Ishikawa (cell line): ENCODE measurements at regions not wholly inside any gene's neighbourhood (a gene's known extent, or its start where the extent isn't known, plus 50 kb on each side); places are given as distances from the start of the nearest gene placed in this dataset.

Experiments used
- CEBPB ChIP-seq: IDR thresholded peaks from 2 replicates; pipeline ENCODE4 v1.6.1; 2012
- EGR1 ChIP-seq: IDR thresholded peaks from 2 replicates; pipeline ENCODE4 v1.6.1; 2012
- EP300 ChIP-seq: IDR thresholded peaks from 2 replicates; pipeline ENCODE4 v1.6.1; 2012; ENCODE audit warnings: borderline replicate concordance
- MAX ChIP-seq: IDR thresholded peaks from 2 replicates; pipeline ENCODE4 v1.6.1; 2012
- RAD21 ChIP-seq: IDR thresholded peaks from 2 replicates; pipeline ENCODE4 v1.6.1; 2012; ENCODE audit warnings: low read depth
- REST ChIP-seq: IDR thresholded peaks from 2 replicates; pipeline ENCODE4 v1.6.1; 2012; ENCODE audit warnings: low read depth, mild to moderate bottlenecking
- TAF1 ChIP-seq: IDR thresholded peaks from 2 replicates; pipeline ENCODE4 v1.6.1; 2012; ENCODE audit warnings: low read depth, mild to moderate bottlenecking
- YY1 ChIP-seq: IDR thresholded peaks from 2 replicates; pipeline ENCODE4 v1.6.1; 2012; ENCODE audit warnings: low read depth

DNA sequence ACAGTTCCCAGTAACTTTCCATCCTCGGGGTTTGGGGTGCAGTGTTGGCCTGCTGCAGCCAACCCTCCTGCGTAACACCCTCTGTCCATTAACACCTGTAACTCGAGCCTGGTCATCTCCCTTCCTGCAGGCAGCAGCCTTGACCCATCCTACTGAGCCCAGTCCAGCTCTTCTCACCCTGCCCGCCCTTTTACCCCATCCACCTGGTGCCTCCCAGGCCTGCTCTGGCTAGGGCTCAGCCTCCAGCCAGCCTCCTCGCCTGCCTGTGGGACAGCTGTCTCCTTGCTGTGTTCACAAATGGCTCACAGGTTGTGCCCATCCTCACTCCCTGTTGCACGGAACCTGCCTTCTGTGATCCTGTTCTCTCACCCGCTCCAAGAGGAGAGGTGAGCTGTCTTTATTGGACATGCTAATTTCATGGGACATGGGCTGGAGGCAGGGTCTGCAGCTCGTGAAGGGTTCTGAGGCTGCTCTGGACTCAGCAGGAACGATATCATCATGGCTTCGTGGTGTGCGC lies 277.2 kb upstream of the TCERG1L start:
- TF ChIP-seq RAD21 (no peak), EP300 (no peak), CEBPB (no peak), TAF1 (no peak), EGR1 (no peak), REST (no peak), YY1 (no peak), MAX (no peak)
